ENCODE measurements at regions not wholly inside any gene's neighbourhood (a gene's known extent, or its start where the extent isn't known, plus 50 kb on each side); places are given as distances from the start of the nearest gene placed in this dataset.

GRCh38 chr2:79453918-79454317 is 58.9 kb upstream of the CTNNA2 start:
- DNase-seq: no peak

GRCh38 chr2:79452651-79453050 is 60.2 kb upstream of the CTNNA2 start:
- no peak for DNase-seq

DNA sequence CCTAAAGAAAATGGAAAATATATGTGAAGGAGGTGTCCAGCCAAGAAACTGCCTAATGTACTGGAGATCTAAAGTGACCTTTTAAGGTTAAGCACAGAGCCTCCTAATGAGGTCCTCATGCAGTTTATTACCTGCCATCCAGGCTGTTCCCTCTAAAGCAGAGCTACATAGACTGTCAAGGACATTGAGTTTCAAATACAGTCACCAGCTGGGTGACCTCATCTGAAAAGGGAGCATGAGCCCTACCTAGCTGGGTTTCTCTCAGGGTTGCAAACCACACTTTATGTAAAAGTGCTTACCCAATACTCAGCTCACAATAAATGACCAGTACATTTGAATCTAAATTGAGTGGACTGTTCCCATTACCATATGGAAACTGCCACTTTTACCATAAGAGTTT is 65.4 kb upstream of the CTNNA2 start:
- DNase-seq: no peak

DNA sequence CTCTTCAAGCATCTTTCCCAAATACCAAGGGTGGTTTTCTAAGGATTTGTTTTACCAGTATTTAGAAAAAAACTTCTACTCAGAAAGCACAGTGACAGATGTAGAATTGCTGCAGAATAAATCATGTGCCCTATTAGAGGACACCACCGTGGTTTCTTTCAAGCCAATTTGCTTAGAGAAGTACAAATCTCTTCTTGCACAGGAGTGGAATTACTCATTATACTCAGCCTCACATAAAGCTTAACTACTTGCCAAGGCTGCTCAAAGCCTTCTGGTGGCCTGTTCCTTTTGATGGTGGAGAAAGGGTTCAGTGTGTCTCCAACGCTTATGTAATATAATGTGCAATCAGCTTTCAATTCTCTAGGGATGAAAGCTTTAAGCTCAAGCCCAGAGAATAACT is 66.5 kb upstream of the CTNNA2 start:
- DNase-seq: no peak

DNA sequence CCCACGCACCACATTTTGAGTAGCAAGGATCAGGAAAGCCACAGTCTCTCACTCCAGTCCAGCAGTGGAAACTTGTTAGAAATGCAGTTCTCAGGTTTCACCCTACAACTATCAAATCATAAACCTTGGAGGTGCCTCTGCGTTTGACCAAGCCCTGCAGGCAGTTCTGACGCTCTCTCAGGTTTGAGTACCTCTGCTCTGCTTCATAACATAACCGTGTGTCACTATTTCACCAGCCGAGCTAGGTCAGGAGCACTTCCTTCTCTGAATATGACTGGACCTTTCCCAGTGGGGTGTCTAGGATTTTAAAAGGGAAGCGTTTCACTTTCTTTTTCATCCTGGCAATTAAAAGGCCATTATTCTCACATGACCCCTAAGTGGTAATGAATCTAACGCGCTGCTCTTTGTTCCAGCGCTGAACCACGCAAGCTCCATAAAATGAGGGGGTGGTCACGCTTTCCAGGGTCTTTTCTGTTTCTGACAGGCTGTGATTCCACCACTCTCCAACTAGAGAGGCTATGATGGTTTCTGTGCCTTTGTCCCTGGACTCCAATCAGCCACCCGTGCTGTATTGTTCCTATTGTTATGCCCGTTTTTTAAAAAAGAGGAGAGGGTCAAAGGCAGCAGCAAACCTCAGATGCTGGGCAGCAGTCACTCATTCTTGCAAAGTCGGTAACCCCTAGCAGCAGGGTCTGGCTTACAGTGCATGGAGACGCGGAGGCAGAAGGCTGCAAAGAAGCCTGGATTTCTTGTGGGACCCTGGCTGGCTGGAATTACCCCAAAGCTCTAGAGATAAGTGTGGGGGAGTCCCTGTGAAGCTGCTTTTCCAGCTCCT is 75.2 kb upstream of the CTNNA2 start:
- no peak for DNase-seq

GRCh38 chr2:79434362-79434761 is 78.5 kb upstream of the CTNNA2 start:
- DNase-seq: no peak

- no peak for DNase-seq
Observed at GRCh38 chr2:79432731-79433146, 80.1 kb upstream of the CTNNA2 start.

DNA sequence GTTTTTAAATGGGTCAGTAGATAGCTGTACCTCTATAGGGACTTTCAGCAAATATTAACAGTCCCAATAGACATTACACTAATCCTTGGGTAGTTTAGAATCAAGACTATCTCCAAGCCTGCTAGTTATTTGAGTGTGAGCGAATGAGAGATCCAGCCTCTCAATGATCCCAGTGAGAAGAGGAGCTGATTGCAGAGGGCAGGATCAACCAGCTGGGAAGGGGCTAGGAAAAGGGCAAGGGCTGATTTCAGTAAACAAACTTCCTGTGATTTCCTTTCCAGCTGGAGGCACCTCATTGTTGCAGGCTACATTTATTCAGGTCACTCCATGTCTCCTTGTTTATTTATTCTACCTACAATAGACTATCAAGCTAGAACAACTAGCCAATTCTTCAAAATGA is 84.1 kb upstream of the CTNNA2 start:
- no peak for DNase-seq

DNA sequence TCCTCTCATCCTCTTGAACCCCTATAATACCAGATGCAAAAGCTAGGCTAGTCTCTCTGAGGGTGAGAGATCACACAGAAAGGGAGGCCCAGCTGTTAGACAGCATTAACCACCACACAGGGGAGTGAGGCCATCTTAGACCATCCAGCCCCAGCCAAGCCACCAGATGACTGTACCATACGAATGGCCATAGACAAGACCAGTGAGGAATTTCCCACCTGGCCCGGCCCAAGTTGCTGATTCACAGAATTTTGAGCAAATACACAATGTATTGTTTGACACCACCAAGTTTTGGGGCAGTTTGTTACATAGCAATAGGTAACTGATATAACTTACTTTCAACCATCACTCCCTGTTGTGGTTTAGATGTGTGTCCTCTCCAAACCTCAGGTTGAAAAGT is 98.2 kb upstream of the CTNNA2 start:
- no peak for DNase-seq

DNA sequence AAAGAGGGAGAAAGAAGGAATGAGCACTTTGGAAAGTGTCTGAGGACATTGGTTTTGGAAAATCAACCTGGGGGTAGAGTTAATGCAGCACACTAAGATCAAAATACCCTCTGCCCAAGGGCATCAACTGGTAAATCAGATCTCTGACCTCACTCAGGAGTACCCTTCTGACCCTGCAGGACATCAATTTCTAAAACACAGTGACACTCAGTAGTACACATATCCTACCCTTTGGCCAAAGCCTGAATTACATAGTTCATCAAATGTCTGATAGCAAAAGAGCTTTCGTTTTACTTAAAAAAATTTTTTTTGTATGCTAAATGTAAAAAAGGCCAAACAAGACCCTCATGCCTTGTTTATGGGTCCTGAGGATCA is 118.4 kb upstream of the CTNNA2 start:
- DNase-seq: no peak

DNA sequence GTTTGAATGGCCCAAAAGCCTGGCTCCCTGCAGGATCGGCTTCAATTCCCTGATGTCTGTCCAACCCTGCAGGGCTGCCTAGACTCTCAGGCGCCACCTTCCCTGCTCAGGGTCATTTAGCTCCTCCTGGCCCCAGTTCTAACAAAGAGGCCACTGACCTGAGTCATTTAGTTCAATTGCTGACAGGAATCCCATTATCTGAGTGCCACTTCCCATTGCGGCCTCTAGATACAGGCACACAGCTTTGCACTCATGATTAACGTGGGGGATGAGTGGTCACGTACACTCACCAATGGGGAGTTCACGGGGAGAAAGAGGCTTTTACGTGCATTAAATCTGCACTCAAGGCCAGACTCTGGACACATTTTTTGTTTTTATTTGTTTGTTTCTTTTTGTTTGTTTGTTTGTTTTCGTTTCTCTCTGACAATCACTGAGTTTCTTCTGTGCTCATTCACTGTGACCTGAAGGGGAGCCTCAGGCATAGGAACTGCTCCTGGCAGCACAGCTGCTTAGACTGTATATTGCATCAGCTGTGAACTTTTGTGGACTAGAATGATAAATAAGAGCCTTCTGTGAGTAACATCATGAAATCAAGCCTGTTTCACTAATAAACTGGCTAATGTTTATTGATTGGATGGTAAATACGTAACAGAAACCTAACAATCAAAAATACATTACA is 118.9 kb upstream of the CTNNA2 start:
- no peak for DNase-seq

DNA sequence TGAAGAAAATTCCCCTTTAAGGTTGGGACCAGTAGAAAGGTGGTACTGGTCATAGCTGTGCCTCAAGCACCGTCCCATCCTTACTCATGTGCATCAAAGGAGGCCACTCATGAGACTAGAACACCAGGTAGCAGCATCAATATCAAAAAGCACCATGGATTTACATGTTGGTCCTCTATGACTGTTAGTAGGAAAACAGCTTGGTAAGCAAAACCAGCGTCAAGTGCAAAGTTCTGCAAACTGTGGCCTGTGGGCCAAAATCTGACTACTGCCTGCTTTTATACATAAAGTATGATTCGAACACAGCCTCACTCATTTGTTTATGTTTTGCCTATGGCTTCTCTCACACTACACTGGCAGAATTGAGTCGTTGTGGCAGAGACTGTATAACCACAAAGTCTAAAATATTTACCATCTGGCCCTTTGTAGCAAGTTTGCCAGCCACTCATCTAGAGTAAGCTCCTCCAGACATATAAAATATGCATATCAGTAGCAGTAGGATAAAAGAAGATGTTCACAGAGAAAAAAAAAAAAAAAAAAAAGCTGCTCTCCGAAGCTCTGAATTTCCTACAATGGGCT is 119.7 kb upstream of the CTNNA2 start:
- DNase-seq: no peak

DNA sequence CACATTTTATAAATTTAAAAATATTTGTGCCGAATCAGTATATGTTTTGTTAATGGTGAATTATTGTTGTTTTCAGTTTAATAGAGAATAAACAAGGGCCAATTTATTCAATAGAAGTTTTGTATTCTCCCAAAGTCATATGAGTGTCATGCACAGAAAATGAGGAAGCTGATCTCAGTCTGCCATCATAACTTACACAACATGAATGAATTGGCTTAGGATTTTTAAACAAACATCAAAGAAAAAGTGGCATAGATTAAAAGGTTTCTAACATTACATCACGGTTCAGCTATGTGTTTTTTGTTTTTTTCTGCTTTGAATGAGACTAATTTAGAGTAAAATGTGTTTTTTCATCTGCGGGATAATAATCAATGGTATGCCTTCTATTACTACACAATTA is 123.4 kb upstream of the CTNNA2 start:
- no peak for DNase-seq

DNA sequence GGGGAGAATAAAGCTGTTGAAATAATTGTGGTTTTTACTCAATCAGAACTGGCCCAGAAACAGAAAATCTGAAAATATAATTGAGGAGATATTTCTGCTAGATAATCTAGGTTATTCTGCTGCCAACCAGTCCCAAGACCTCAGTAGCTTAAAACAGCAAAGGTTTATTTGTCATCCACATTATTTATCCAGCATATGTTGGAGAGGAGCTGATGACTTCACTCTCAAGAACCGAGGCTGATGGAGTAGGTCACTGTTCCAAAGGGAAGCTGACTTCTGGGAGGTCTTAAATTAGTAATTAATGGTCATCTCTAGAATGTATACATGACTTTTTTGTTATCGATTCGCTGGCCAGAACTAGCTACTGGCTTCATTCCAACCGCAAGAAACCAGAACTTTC is 124.8 kb upstream of the CTNNA2 start:
- DNase-seq: no peak

DNA sequence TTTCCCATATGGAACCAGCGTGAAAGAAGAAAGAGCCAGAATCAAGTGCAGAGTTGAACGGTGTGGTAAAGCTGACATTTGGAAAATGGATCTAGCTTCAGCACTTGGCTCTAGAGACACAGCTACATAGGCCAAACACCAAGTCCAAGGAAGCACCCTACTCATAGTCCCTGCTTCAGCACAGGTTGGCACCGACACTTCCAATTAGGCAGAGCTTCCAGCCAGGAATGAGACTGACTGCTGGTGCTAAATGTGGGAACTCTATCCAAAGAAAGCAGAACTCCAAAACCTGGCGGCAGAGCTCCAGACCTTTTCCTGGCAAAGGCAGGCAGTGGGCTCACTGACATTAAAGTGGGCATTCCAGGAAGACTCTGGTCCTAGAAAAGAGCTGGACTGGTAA is 125.4 kb upstream of the CTNNA2 start:
- no peak for DNase-seq

DNA sequence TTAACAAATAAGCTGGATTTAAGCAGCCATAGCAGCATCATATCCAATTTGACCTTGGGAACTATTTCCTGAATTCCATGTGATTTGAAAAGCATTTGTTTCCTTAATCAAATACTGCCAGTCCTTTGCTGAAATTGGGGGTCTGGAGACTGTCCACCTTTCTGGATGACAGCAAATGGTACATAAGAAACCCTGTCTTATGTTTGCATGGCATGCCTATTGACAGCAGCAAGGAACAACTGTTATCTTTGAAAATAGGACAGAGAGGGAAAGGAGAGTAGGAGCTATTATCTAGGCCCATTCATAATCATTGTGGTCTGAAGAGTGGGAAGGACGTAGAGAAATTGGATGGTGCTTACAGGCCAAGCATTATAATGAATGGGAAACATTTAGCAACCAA is 129.2 kb upstream of the CTNNA2 start:
- no peak for DNase-seq

DNA sequence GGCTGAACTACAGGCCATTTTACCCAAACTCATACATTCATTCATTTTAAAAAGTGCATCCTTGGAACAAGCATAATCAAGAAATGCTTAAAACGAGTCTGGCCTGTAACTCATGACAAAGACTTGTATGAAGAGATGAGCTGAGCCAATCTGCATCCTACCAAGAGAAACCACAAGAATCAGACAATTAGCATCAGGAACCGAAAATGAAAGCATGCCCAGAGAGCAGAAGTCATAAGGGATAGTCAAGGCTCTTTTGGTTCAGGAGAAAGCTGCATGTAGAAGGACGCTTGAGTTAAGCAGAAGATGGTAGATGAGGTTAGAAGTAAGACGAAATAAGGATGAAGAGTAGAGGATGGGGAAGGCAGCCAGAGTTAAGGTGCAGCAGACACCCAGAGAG is 137.0 kb upstream of the CTNNA2 start:
- no peak for DNase-seq

GRCh38 chr2:79373358-79374130 is 139.3 kb upstream of the CTNNA2 start:
- no peak for DNase-seq

DNA sequence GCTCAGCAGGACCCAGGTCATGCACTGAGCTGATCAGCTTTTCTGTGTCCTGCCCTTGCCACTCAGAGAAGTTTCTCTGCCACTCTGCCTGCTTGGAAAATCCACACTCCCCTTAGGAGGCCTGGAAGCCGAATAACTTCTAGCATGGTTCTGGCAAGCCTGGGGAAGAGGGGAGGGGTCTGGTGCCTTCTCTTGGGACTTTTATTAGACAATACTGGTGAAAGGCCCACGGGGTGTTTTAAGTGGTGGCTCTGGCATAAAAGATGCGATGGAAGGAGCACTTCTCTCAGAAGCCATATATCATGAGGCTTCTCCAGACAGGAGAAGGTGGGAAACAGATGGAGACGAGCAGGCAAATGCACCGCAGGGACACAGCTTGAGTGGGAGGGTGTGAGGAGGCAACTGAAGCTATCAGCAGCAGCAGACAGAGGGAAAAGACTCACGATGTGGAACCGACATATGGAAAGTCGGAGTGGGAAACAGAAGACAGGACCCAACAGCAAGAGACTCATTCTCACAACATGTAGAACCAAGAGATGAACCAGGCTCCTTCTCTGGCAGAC is 141.8 kb upstream of the CTNNA2 start:
- no peak for DNase-seq

DNA sequence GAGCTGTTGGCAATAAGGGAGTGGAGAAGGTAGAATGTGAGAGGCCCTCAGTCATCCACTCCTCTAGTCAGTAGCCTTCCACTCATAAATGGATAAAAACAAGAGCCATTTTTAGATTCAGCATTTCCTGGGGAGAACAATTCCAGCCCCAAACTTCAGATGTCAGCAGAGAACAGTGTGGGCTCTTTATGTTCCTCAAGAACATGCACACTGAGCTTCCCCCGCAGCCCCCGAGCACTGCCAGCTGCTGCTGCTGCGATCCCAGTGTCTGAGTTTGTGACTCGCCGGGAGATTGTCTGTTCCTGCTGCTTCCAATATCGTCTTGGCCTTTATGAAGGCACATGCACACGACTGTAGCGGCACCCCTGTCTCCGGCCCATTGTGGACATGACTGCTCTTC is 143.7 kb upstream of the CTNNA2 start:
- DNase-seq: no peak

DNA sequence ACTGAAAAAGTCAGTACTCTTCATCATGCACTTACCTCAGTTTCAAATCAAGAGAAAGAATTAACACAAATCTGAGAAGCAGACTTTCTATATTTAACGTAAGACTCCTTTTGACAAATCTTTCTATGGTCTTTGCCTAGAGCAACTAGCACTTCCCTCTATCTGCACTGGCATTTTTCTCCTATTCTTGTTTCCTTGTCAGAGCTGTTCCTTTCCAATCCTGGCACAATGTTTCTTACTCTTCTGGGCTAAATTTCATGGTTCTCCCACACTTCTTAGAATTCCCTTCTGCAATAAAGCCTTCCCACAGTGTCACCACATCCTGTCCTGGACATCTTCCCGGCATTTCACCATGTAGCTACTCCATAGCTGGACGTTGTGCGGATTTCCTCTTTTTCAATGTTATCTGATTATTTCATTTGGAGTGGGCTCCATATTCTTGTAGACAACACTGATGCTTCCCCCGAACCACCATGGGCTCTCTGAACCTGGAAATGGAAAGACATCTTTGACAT is 144.7 kb upstream of the CTNNA2 start:
- no peak for DNase-seq

DNA sequence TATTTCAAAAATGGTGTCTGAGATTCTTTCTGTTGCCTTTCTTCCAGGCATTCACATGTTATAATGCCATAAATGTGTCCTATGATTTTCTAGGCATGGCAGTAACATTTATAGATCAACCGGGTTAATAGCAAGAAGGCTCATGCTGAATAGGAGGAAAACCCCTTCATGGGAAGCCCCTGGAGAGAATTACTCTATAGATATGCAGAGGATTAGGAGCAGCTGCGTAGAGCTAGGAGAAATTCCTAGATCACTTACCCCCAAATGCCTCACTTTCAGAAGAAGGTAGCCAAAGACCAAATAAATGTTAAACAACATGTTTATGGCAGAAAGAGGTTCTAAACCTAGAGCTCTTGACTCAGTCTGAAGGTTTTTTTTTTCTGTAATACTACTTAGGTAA is 153.4 kb upstream of the CTNNA2 start:
- DNase-seq: no peak

- DNase-seq: no peak
Observed at GRCh38 chr2:79355569-79355968, 157.3 kb upstream of the CTNNA2 start.
